ENCODE measurements at regions not wholly inside any gene's neighbourhood (a gene's known extent, or its start where the extent isn't known, plus 50 kb on each side); places are given as distances from the start of the nearest gene placed in this dataset.

- no peak overlapping the region for H2AFZ ChIP-seq (ENCODE audit: low read length)
- no peaks in the 10 kb centered on the region for H3K9me3 ChIP-seq (ENCODE audit: control insufficient read depth, low read depth, low read length)
- no peak overlapping the region for H4K91ac ChIP-seq (ENCODE audit: insufficient read length, low read depth, low read length)
- no peak overlapping the region for H3K4ac ChIP-seq (ENCODE audit: low read depth, low read length)
- no peaks in the 10 kb centered on the region for H3K27me3 ChIP-seq (ENCODE audit: insufficient read depth, low read length)
- H3K4me2 ChIP-seq (ENCODE audit: insufficient read depth, insufficient read length, low read length): no peak overlapping the region
- no peak overlapping the region for H4K8ac ChIP-seq (replicated peaks; ENCODE audit: insufficient read length, low read depth, low read length)
- H3K56ac ChIP-seq (ENCODE audit: insufficient read length, low read depth, low read length): no peak overlapping the region
- H3K27ac ChIP-seq (ENCODE audit: insufficient read length, low read depth, low read length): no peak overlapping the region
- Mint-ChIP-seq H3K9me3 (peaks cover 31 to 33% of the 10 kb centered on the region in 2 experiments), H3K4me1 (peaks cover 0 to 7% of the 10 kb centered on the region in 2 experiments; a peak in 2 of 4 replicates), H3K27me3 (ENCODE audit: low read depth) (peaks cover 16% of the 10 kb centered on the region), H3K27ac (no peak overlapping the region), H3K36me3 (ENCODE audit: insufficient read depth in 1 of 3, low read depth in 3 of 3) (peaks cover 8 to 23% (median 15%) of the 10 kb centered on the region in 3 experiments; a peak in 6 of 7 replicates), H3K4me3 (no peak overlapping the region)
- no peak for TF ChIP-seq CTCF (conservative IDR thresholded peaks at IDR 0.05)
- no peak overlapping the region for H4K5ac ChIP-seq (ENCODE audit: insufficient read length, low read depth, low read length)
- H3T11ph ChIP-seq (ENCODE audit: low read length): no peak overlapping the region
- H3K9ac ChIP-seq (ENCODE audit: extremely low read depth, insufficient read length, low read length): no peak overlapping the region
- H3K23me2 ChIP-seq (ENCODE audit: insufficient read length, low read depth, low read length, poor library complexity, severe bottlenecking): no peaks in the 10 kb centered on the region
- no peak overlapping the region for H2BK12ac ChIP-seq (ENCODE audit: insufficient read length, low read depth, low read length)
- H3K14ac ChIP-seq (ENCODE audit: insufficient read depth, low read length): no peak overlapping the region
- H2BK120ac ChIP-seq (ENCODE audit: low read depth, low read length, poor library complexity, severe bottlenecking): no peak overlapping the region
- H3K4me1 ChIP-seq (ENCODE audit: insufficient read depth, low read length): no peaks in the 10 kb centered on the region
- no peak overlapping the region for H2BK20ac ChIP-seq (ENCODE audit: low read depth, low read length, poor library complexity, severe bottlenecking)
- H3K18ac ChIP-seq (ENCODE audit: insufficient read length, low read depth, low read length): no peak overlapping the region
- H3K79me2 ChIP-seq (ENCODE audit: insufficient read depth, low read length): no peaks in the 10 kb centered on the region
- H4K20me1 ChIP-seq (ENCODE audit: control insufficient read depth, insufficient read depth, insufficient read length): no peaks in the 10 kb centered on the region
- H2BK5ac ChIP-seq (ENCODE audit: insufficient read length, low read length): no peak overlapping the region
- no peak overlapping the region for H2AK5ac ChIP-seq (ENCODE audit: insufficient read length, low read length)
- no peak overlapping the region for H3K23ac ChIP-seq (ENCODE audit: insufficient read length, low read depth, low read length)
- WGBS (ENCODE audit: extremely low coverage, insufficient read length, low lambda C conversion rate): no CpG with 5 or more reads among the region's 2 CpGs
- no peaks in the 10 kb centered on the region for H3K79me1 ChIP-seq (ENCODE audit: insufficient read depth, low read depth, low read length, poor library complexity, severe bottlenecking)
- no peak for DNase-seq
- no peak overlapping the region for H2BK15ac ChIP-seq (ENCODE audit: low read depth, low read length)
Measured at GRCh38 chr3:127356381-127356780, 68.5 kb upstream of the PRR20G start.
